SK-N-SH (cell line): ENCODE measurements at regions not wholly inside any gene's neighbourhood (a gene's known extent, or its start where the extent isn't known, plus 50 kb on each side); places are given as distances from the start of the nearest gene placed in this dataset.

Experiments used
- CTCF ChIA-PET: fragments of 300-600, 350-600 bp; formaldehyde crosslinking; extraction: SDS; loops from one replicate; lab custom pipeline; 2021; lab: Yijun Ruan, JAX
- POLR2A ChIA-PET: fragments of 350-600 bp; sonication (Branson Sonifier 250); formaldehyde crosslinking; extraction: SDS; loops from one replicate; lab custom pipeline; 2020; ENCODE audit warnings: antibody characterized with exemption, inconsistent platforms; lab: Yijun Ruan, JAX
- DNase-seq: peaks from one replicate; pipeline ENCODE4 v3.0.0; 2012
- H2AFZ ChIP-seq: fragments of 200-600 bp; sonication (generic); 2 replicates; pipeline ENCODE4 v1.8.1; 2016; ENCODE audit warnings: antibody characterized with exemption, mild to moderate bottlenecking, low read depth
- H3F3A ChIP-seq: fragments of 200-600 bp; sonication (generic); replicated peaks from 2 replicates; pipeline ENCODE3; 2016; ENCODE audit warnings: antibody characterized with exemption, mild to moderate bottlenecking; ENCODE audit not compliant: insufficient read depth
- H3K27ac ChIP-seq, 2 experiments: fragments of 200-500 bp in 1 of 2; fragments of 200-600 bp in 1 of 2; sonication (Bioruptor generic) in 1 of 2; sonication (generic), shearing (Covaris generic) in 1 of 2; 2 replicates each; pipeline versions ENCODE4 v1.5.1 to v1.6.1; 2014 to 2016; ENCODE audit warnings: low read depth in 2 of 2, inconsistent platforms in 1 of 2, low read length in 1 of 2, mild to moderate bottlenecking in 1 of 2, mixed read lengths in 1 of 2
- H3K27me3 ChIP-seq: fragments of 200-600 bp; sonication (generic), shearing (Covaris generic); 2 replicates; pipeline ENCODE4 v1.6.1; 2016; ENCODE audit warnings: mixed run types; ENCODE audit not compliant: insufficient read depth
- H3K36me3 ChIP-seq, 2 experiments: fragments of 200-500 bp in 1 of 2; fragments of 200-600 bp in 1 of 2; sonication (Bioruptor generic) in 1 of 2; sonication (generic) in 1 of 2; replicated peaks in 1 of 2; 2 replicates each; pipeline versions ENCODE3 to v1.5.1; 2014 to 2016; ENCODE audit warnings: low read length in 1 of 2, mild to moderate bottlenecking in 1 of 2; ENCODE audit not compliant: insufficient read depth in 2 of 2, control insufficient read depth in 1 of 2
- H3K4me1 ChIP-seq, 2 experiments: fragments of 200-500 bp in 1 of 2; fragments of 200-600 bp in 1 of 2; sonication (Bioruptor generic) in 1 of 2; sonication (generic), shearing (Covaris generic) in 1 of 2; 2 replicates each; pipeline versions ENCODE4 v1.5.1 to v1.6.1; 2014 to 2016; ENCODE audit warnings: low read depth in 1 of 2, low read length in 1 of 2, mixed run types in 1 of 2; ENCODE audit not compliant: insufficient read depth in 2 of 2, control insufficient read depth in 1 of 2
- H3K4me2 ChIP-seq: fragments of 200-600 bp; sonication (generic), shearing (Covaris generic); 2 replicates; pipeline ENCODE4 v1.6.1; 2017; ENCODE audit warnings: mixed run types
- H3K4me3 ChIP-seq, 2 experiments: fragments of 200-500 bp in 1 of 2; fragments of 200-600 bp in 1 of 2; sonication (Bioruptor generic) in 1 of 2; sonication (generic), shearing (Covaris generic) in 1 of 2; 2 replicates each; pipeline versions ENCODE4 v1.5.1 to v1.8.1; 2014 to 2016; ENCODE audit warnings: low read depth in 2 of 2, inconsistent platforms in 1 of 2, low read length in 1 of 2, mild to moderate bottlenecking in 1 of 2, mixed read lengths in 1 of 2, moderate library complexity in 1 of 2
- H3K79me2 ChIP-seq: fragments of 200-600 bp; sonication (generic); 2 replicates; pipeline ENCODE4 v1.8.1; 2017; ENCODE audit warnings: mild to moderate bottlenecking; ENCODE audit not compliant: insufficient read depth
- H3K9ac ChIP-seq: fragments of 200-600 bp; sonication (generic); 2 replicates; pipeline ENCODE4 v1.6.1; 2017; ENCODE audit warnings: mixed run types
- H3K9me2 ChIP-seq: fragments of 200-600 bp; sonication (generic); 2 replicates; pipeline ENCODE4 v1.6.1; 2017; ENCODE audit warnings: mixed run types
- H3K9me3 ChIP-seq: fragments of 200-600 bp; sonication (generic); 2 replicates; pipeline ENCODE4 v1.6.1; 2017; ENCODE audit warnings: mixed run types, mild to moderate bottlenecking, moderate library complexity
- H4K20me1 ChIP-seq: fragments of 200-600 bp; sonication (generic); 2 replicates; pipeline ENCODE4 v1.6.1; 2017; ENCODE audit warnings: mild to moderate bottlenecking, mixed run types; ENCODE audit not compliant: insufficient read depth
- CHD2 ChIP-seq: fragments of 150-350 bp; IDR thresholded peaks from 2 replicates; pipeline ENCODE4 v1.6.1; 2018; ENCODE audit warnings: low read length; ENCODE audit not compliant: partially characterized antibody
- EP300 ChIP-seq, 2 experiments: IDR thresholded peaks; 2 replicates each; pipeline versions ENCODE4 v1.4.0 to v1.6.1; 2012; ENCODE audit warnings: borderline replicate concordance in 1 of 2, low read depth in 1 of 2, low read length in 1 of 2
- FOSL2 ChIP-seq: IDR thresholded peaks from 2 replicates; pipeline ENCODE4 v1.4.0; 2012; ENCODE audit warnings: low read depth, mild to moderate bottlenecking, moderate library complexity, borderline replicate concordance
- GABPA ChIP-seq: IDR thresholded peaks from 2 replicates; pipeline ENCODE4 v1.4.0; 2012; ENCODE audit warnings: low read depth, mild to moderate bottlenecking
- MXI1 ChIP-seq: IDR thresholded peaks from 2 replicates; pipeline ENCODE4 v1.6.1; 2012; ENCODE audit warnings: mild to moderate bottlenecking, low read depth, low read length, improper control_type of control experiment
- POLR2AphosphoS5 ChIP-seq: IDR thresholded peaks from 2 replicates; pipeline ENCODE4 v1.6.1; 2012; ENCODE audit warnings: low read depth, low read length
- RFX5 ChIP-seq: IDR thresholded peaks from 2 replicates; pipeline ENCODE4 v1.6.1; 2012; ENCODE audit warnings: mild to moderate bottlenecking, improper control_type of control experiment, low read length
- SIN3A ChIP-seq: IDR thresholded peaks from 2 replicates; pipeline ENCODE4 v1.6.1; 2012; ENCODE audit warnings: low read depth, mild to moderate bottlenecking, low read length, moderate library complexity, borderline replicate concordance
- SMC3 ChIP-seq: IDR thresholded peaks from 2 replicates; pipeline ENCODE4 v1.6.1; 2012; ENCODE audit warnings: low read depth, low read length, improper control_type of control experiment
- TCF12 ChIP-seq: IDR thresholded peaks from 2 replicates; pipeline ENCODE4 v1.4.0; 2012
- YY1 ChIP-seq: IDR thresholded peaks from 2 replicates; pipeline ENCODE4 v1.4.0; 2012; ENCODE audit warnings: low read depth, mild to moderate bottlenecking
- WGBS: methylation state at CpG from one replicate; pipeline ENCODE4 v1.1.6; 2017; ENCODE audit warnings: low lambda C conversion rate; 5-methylcytosine and 5-hydroxymethylcytosine counted together
- TF ChIP-seq, protein P1 (sequence below): fragments of 150-350 bp; IDR thresholded peaks from 2 replicates; pipeline ENCODE4 v1.6.1; 2016; ENCODE audit warnings: mild to moderate bottlenecking, low read depth, low read length

DNA sequence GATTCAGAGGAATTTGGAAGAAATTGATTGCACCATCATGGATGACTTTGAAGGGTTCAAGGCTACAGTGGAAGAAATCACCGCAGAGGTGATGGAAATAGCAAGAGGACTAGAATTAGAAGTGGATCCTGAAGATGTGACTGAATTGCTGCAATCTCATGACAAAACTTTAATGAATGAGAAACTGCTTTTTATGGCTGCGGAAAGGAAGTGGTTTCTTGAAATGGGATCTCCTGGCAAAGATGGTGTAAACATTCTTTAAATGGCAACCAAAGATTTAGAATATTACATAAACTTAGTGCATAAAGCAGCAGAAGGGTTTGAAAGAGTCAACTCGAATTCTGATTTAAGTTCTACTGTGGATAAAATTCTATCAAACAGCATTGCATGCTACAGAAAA lies 698.6 kb downstream of the PLA2G4A start:
- TF ChIP-seq RFX5 (no peak), SIN3A (no peak), MXI1 (no peak), YY1 (no peak), CHD2 (no peak)
- TF ChIP-seq, protein P1, sequence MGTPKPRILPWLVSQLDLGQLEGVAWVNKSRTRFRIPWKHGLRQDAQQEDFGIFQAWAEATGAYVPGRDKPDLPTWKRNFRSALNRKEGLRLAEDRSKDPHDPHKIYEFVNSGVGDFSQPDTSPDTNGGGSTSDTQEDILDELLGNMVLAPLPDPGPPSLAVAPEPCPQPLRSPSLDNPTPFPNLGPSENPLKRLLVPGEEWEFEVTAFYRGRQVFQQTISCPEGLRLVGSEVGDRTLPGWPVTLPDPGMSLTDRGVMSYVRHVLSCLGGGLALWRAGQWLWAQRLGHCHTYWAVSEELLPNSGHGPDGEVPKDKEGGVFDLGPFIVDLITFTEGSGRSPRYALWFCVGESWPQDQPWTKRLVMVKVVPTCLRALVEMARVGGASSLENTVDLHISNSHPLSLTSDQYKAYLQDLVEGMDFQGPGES, result no peak
- Histone ChIP-seq H3K79me2 (no peaks in the 10 kb centered on the region), H3K4me2 (no peak overlapping the region), H3F3A (no peaks in the 10 kb centered on the region), H3K9me2 (no peaks in the 10 kb centered on the region), H3K27me3 (no peaks in the 10 kb centered on the region), H3K4me1 (no peaks in the 10 kb centered on the region), H3K27ac (no peak overlapping the region), H3K36me3 (no peaks in the 10 kb centered on the region), H4K20me1 (no peaks in the 10 kb centered on the region), H3K9me3 (no peaks in the 10 kb centered on the region), H3K4me3 (no peak overlapping the region), H3K9ac (no peak overlapping the region), H2AFZ (no peak overlapping the region)
- CTCF ChIA-PET, result interaction anchor here (1.0 kb wide), 1 partner anchor 11 kb away, joined by 3 read pairs; no protein-coding TSS in a partner anchor
- POLR2A ChIA-PET, result no interaction called here
- 59% methylated on average over 3 of the region's 3 CpGs for WGBS
- no peak for DNase-seq

DNA sequence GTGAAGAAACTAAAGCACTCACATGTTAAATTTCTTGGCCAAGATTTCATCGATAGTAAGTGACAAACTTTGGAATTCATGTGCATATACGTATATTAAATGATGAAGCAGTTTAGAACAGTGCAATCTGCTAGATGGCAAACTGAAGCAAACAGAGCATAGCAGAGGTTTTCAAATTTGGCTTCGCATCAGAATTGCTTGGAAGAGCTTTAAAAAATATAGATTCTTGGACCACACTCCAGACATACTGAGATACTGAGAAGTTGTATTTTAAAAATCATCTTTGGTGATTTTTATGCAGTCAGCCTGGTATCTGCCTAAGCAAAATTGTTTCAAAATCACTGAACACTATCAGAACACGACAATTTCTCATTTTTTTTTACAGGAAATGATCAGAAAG lies 709.2 kb downstream of the PLA2G4A start:
- 68% methylated on average over 4 of the region's 4 CpGs for WGBS
- H3K9ac ChIP-seq, result no peak overlapping the region
- H3K4me1 ChIP-seq, result no peaks in the 10 kb centered on the region
- H3K79me2 ChIP-seq, result no peaks in the 10 kb centered on the region
- ChIA-PET POLR2A (no interaction called here), CTCF (interaction anchor here (1.0 kb wide), 1 partner anchor 10 kb away, joined by 3 read pairs; no protein-coding TSS in a partner anchor)
- no peaks in the 10 kb centered on the region for H3F3A ChIP-seq
- no peaks in the 10 kb centered on the region for H3K36me3 ChIP-seq
- H3K4me2 ChIP-seq, result no peak overlapping the region
- H3K27ac ChIP-seq, result no peak overlapping the region
- DNase-seq, result no peak
- H3K4me3 ChIP-seq, result no peak overlapping the region
- no peaks in the 10 kb centered on the region for H3K27me3 ChIP-seq
- TF ChIP-seq TCF12 (no peak), MXI1 (no peak), GABPA (no peak), POLR2AphosphoS5 (no peak), FOSL2 (no peak), EP300 (IDR thresholded peaks at IDR 0.05; ENCODE audit: borderline replicate concordance in 1 of 2, low read depth in 1 of 2, low read length in 1 of 2) (no peak), SMC3 (no peak)
- TF ChIP-seq, protein P1, result no peak
- H3K9me3 ChIP-seq, result no peaks in the 10 kb centered on the region
- H4K20me1 ChIP-seq, result no peaks in the 10 kb centered on the region
- H3K9me2 ChIP-seq, result no peaks in the 10 kb centered on the region
- H2AFZ ChIP-seq, result no peak overlapping the region
